H1 (cell line): ENCODE measurements at regions not wholly inside any gene's neighbourhood (a gene's known extent, or its start where the extent isn't known, plus 50 kb on each side); places are given as distances from the start of the nearest gene placed in this dataset.

Experiments used
- CTCF ChIA-PET: fragments of 300-600 bp; sonication (Branson Sonifier 250); formaldehyde crosslinking; loops from one replicate; lab custom pipeline; 2021; ENCODE audit not compliant: partially characterized antibody; lab: Charles Lee
- POLR2A ChIA-PET: fragments of 300-600 bp; sonication (Branson Sonifier 250); formaldehyde crosslinking; loops from one replicate; lab custom pipeline; 2021; ENCODE audit warnings: inconsistent platforms; ENCODE audit not compliant: partially characterized antibody; lab: Charles Lee
- DNase-seq, 2 experiments: peaks; one replicate each; pipeline versions ENCODE4 v3.0.0 to v3.0.0-alpha.2; 2010 to 2022; ENCODE audit warnings: low spot score in 2 of 2, low read depth in 1 of 2, mixed read lengths in 1 of 2
- FAIRE-seq: peaks from 2 replicates; lab custom pipeline; 2011; peaks lifted over from hg19 to GRCh38; lab: Jason Lieb, UNC
- H2AFZ ChIP-seq: 2 replicates; pipeline ENCODE4 v1.8.1; 2012; ENCODE audit warnings: low read length, inconsistent platforms
- H2AK5ac ChIP-seq: 2 replicates; pipeline ENCODE4 v1.6.1; 2013; ENCODE audit warnings: low read depth, low read length
- H2BK120ac ChIP-seq: replicated peaks from 2 replicates; pipeline ENCODE3; 2013; ENCODE audit warnings: low read depth, low read length, inconsistent platforms
- H2BK12ac ChIP-seq: 2 replicates; pipeline ENCODE4 v1.6.1; 2013; ENCODE audit warnings: low read depth, low read length
- H2BK15ac ChIP-seq: 2 replicates; pipeline ENCODE4 v1.6.1; 2013; ENCODE audit warnings: low read length
- H2BK20ac ChIP-seq: 2 replicates; pipeline ENCODE4 v1.6.1; 2013; ENCODE audit warnings: low read length
- H2BK5ac ChIP-seq: 2 replicates; pipeline ENCODE4 v1.6.1; 2013; ENCODE audit warnings: low read depth, low read length
- H3K14ac ChIP-seq: 2 replicates; pipeline ENCODE4 v1.6.1; 2013; ENCODE audit warnings: inconsistent platforms; ENCODE audit not compliant: insufficient read length
- H3K18ac ChIP-seq: 2 replicates; pipeline ENCODE4 v1.6.1; 2013; ENCODE audit warnings: low read length; ENCODE audit errors: extremely low read depth
- H3K23ac ChIP-seq: 2 replicates; pipeline ENCODE4 v1.6.1; 2013; ENCODE audit warnings: inconsistent platforms; ENCODE audit not compliant: insufficient read length
- H3K23me2 ChIP-seq: 2 replicates; pipeline ENCODE4 v1.6.1; 2013; ENCODE audit warnings: low read depth, low read length
- H3K27ac ChIP-seq: 2 replicates; pipeline ENCODE4 v1.6.1; 2011; ENCODE audit warnings: low read depth, low read length, inconsistent platforms
- H3K27me3 ChIP-seq, 4 experiments: replicated peaks in 1 of 4; 1 replicate in 1 of 4; 2 replicates in 3 of 4; pipeline versions ENCODE4 v1.6.1 to v1.8.1; 2011 to 2013; ENCODE audit warnings: low read length in 3 of 4, mild to moderate bottlenecking in 3 of 4, inconsistent platforms in 2 of 4, mixed read lengths in 2 of 4, moderate library complexity in 1 of 4; ENCODE audit not compliant: control insufficient read depth in 3 of 4, insufficient read depth in 3 of 4; ENCODE audit errors: extremely low read depth in 1 of 4
- H3K36me3 ChIP-seq, 4 experiments: 2 replicates each; pipeline versions ENCODE4 v1.6.1 to v1.8.1; 2011 to 2013; ENCODE audit warnings: mild to moderate bottlenecking in 4 of 4, low read length in 3 of 4, moderate library complexity in 2 of 4, control low read depth in 1 of 4, inconsistent platforms in 1 of 4; ENCODE audit not compliant: insufficient read depth in 4 of 4, control insufficient read depth in 2 of 4
- H3K4ac ChIP-seq: replicated peaks from 2 replicates; pipeline ENCODE3; 2013; ENCODE audit warnings: low read length, low read depth, mixed read lengths, inconsistent platforms; ENCODE audit not compliant: insufficient read length
- H3K4me1 ChIP-seq, 4 experiments: replicated peaks in 1 of 4; 1 replicate in 1 of 4; 2 replicates in 3 of 4; pipeline versions ENCODE4 v1.6.1 to v1.8.1; 2011 to 2013; ENCODE audit warnings: low read length in 3 of 4, inconsistent platforms in 2 of 4, mixed read lengths in 1 of 4; ENCODE audit not compliant: insufficient read depth in 4 of 4, control insufficient read depth in 3 of 4
- H3K4me2 ChIP-seq, 2 experiments: 2 replicates each; pipeline versions ENCODE4 v1.6.1 to v1.8.1; 2011 to 2013; ENCODE audit warnings: low read depth in 2 of 2, low read length in 2 of 2, control low read depth in 1 of 2, inconsistent platforms in 1 of 2, mild to moderate bottlenecking in 1 of 2; ENCODE audit not compliant: insufficient read depth in 1 of 2
- H3K4me3 ChIP-seq, 4 experiments: fragments of 200-600, 300-600 bp in 1 of 4; sonication (generic), shearing (Covaris generic), sonication (Bioruptor Twin) in 1 of 4; 2 replicates each; pipeline versions ENCODE4 v1.5.1 to v1.8.1; 2011 to 2016; ENCODE audit warnings: low read length in 4 of 4, low read depth in 3 of 4, control low read depth in 2 of 4, inconsistent platforms in 2 of 4, mild to moderate bottlenecking in 2 of 4, mixed read lengths in 1 of 4, moderate library complexity in 1 of 4; ENCODE audit not compliant: insufficient read depth in 2 of 4; ENCODE audit errors: extremely low read depth in 1 of 4
- H3K56ac ChIP-seq: replicated peaks from 2 replicates; pipeline ENCODE3; 2013; ENCODE audit warnings: low read depth, mild to moderate bottlenecking, mixed read lengths, low read length, inconsistent platforms; ENCODE audit not compliant: insufficient read length
- H3K79me1 ChIP-seq: 2 replicates; pipeline ENCODE4 v1.6.1; 2013; ENCODE audit warnings: low read depth, low read length, control low read depth
- H3K79me2 ChIP-seq, 2 experiments: 2 replicates each; pipeline versions ENCODE4 v1.6.1 to v1.8.1; 2012 to 2013; ENCODE audit warnings: low read length in 2 of 2, mild to moderate bottlenecking in 2 of 2, inconsistent platforms in 1 of 2; ENCODE audit not compliant: insufficient read depth in 2 of 2, control insufficient read depth in 1 of 2
- H3K9ac ChIP-seq, 4 experiments: replicated peaks in 1 of 4; 1 replicate in 1 of 4; 2 replicates in 3 of 4; pipeline versions ENCODE4 v1.6.1 to v1.8.1; 2011 to 2013; ENCODE audit warnings: low read depth in 3 of 4, low read length in 3 of 4, control low read depth in 2 of 4, mild to moderate bottlenecking in 2 of 4, moderate library complexity in 2 of 4, inconsistent platforms in 1 of 4; ENCODE audit errors: extremely low read depth in 1 of 4
- H3K9me3 ChIP-seq, 2 experiments: 2 replicates each; pipeline versions ENCODE4 v1.6.1 to v1.8.1; 2012 to 2013; ENCODE audit warnings: mild to moderate bottlenecking in 2 of 2, moderate library complexity in 2 of 2, control low read depth in 1 of 2, inconsistent platforms in 1 of 2, low read depth in 1 of 2, low read length in 1 of 2, mixed read lengths in 1 of 2; ENCODE audit not compliant: insufficient read depth in 2 of 2
- H4K20me1 ChIP-seq, 2 experiments: replicated peaks in 1 of 2; 2 replicates each; pipeline versions ENCODE3 to v1.8.1; 2011 to 2013; ENCODE audit warnings: inconsistent platforms in 2 of 2, low read length in 2 of 2, mild to moderate bottlenecking in 1 of 2; ENCODE audit not compliant: insufficient read depth in 2 of 2, control insufficient read depth in 1 of 2
- H4K5ac ChIP-seq: 2 replicates; pipeline ENCODE4 v1.6.1; 2013; ENCODE audit warnings: low read length, low read depth, mixed read lengths, inconsistent platforms; ENCODE audit not compliant: insufficient read length
- H4K8ac ChIP-seq: 2 replicates; pipeline ENCODE4 v1.8.0; 2013; ENCODE audit warnings: mild to moderate bottlenecking, moderate library complexity, low read length, inconsistent platforms; ENCODE audit not compliant: insufficient read depth; ENCODE audit errors: extremely low read depth
- H4K91ac ChIP-seq: replicated peaks from 2 replicates; pipeline ENCODE3; 2013; ENCODE audit warnings: low read length, mixed read lengths, inconsistent platforms; ENCODE audit not compliant: insufficient read length
- CBX8 ChIP-seq: fragments of 300-800, 300-1000 bp; sonication (generic); IDR thresholded peaks from 2 replicates; pipeline ENCODE4 v1.7.1; 2016; ENCODE audit warnings: low read depth, low read length, borderline replicate concordance
- CHD2 ChIP-seq: IDR thresholded peaks from 2 replicates; pipeline ENCODE4 v1.6.1; 2012; ENCODE audit warnings: low read length, improper control_type of control experiment
- KDM4A ChIP-seq: IDR thresholded peaks from one replicate; pipeline ENCODE4 v1.7.1; 2012; ENCODE audit warnings: low read depth, mild to moderate bottlenecking, moderate library complexity, low read length, inconsistent platforms; ENCODE audit not compliant: severe bottlenecking
- POLR2A ChIP-seq, 2 experiments: IDR thresholded peaks; 1 replicate in 1 of 2; 2 replicates in 1 of 2; pipeline ENCODE4 v1.6.1; 2011; ENCODE audit warnings: low read depth in 2 of 2, low read length in 2 of 2, mild to moderate bottlenecking in 2 of 2; ENCODE audit errors: control extremely low read depth in 1 of 2
- POLR2AphosphoS5 ChIP-seq: IDR thresholded peaks from 2 replicates; pipeline ENCODE4 v1.6.1; 2011; ENCODE audit warnings: low read depth, low read length
- RFX5 ChIP-seq: IDR thresholded peaks from 2 replicates; pipeline ENCODE4 v1.6.1; 2011; ENCODE audit warnings: low read depth, low read length, improper control_type of control experiment, borderline replicate concordance
- SIRT6 ChIP-seq: IDR thresholded peaks from one replicate; pipeline ENCODE4 v1.7.1; 2012; ENCODE audit warnings: low read length, inconsistent platforms
- WGBS, 2 experiments: shearing (Covaris generic) in 1 of 2; methylation state at CpG; one replicate each; pipeline versions ENCODE4 v1.1.6 to v1.1.7; 2013 to 2015; ENCODE audit warnings: low lambda C conversion rate in 2 of 2, mixed read lengths in 2 of 2, inconsistent platforms in 1 of 2, low coverage in 1 of 2, missing lambda C conversion rate in 1 of 2; ENCODE audit not compliant: insufficient replicate concordance in 2 of 2, insufficient coverage in 1 of 2, insufficient read length in 1 of 2; ENCODE audit errors: extremely low coverage in 1 of 2, missing lambda C conversion rate in 1 of 2; 5-methylcytosine and 5-hydroxymethylcytosine counted together
- TF ChIP-seq, protein P1 (sequence below): IDR thresholded peaks from 2 replicates; pipeline ENCODE4 v1.6.1; 2012; ENCODE audit warnings: inconsistent platforms

DNA sequence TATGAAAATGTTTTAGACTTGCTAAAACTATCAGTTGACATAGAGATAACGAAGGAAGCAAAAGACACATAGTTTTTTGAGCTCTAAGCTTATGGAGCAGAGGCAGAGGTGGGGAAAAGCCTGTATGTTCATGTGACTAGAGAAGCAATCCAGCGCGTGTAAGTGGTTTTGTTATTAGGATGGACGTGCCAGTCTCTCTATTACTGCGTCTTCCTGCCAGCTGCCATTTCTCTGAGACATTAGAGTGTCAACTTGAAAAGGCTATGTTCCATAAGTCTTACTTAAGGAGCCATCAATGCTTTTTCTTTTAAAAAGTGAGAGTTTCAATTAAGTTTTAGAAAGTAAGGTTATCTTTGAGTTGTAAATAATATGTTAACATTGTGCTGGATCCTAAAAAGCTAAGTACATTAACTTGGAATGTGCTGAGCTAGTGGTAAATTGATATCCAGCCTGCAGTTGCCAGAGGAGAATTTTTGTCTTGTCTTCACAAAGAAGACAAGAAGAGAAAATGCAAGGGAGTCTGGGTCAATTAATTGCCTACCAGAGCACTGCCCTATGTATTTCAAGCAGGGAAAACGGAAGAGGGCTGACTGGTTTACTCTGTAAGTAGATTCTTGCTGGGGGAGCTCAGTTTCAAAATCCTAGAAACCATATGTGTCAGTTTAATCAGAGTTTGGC lies 161.8 kb upstream of the B3GALT2 start:
- Histone ChIP-seq H2BK120ac (no peak overlapping the region), H3K36me3 (no peaks in the 10 kb centered on the region), H3K23me2 (no peaks in the 10 kb centered on the region; the same call in 1 of the 2 replicates), H2BK12ac (no peak overlapping the region), H3K27ac (no peak overlapping the region), H3K27me3 (no peaks in the 10 kb centered on the region), H3K56ac (no peak overlapping the region), H2BK20ac (no peak overlapping the region), H3K18ac (no peak overlapping the region), H3K4me1 (no peaks in the 10 kb centered on the region), H4K91ac (no peak overlapping the region), H3K4me3 (no peak overlapping the region), H3K4me2 (no peak overlapping the region), H3K23ac (no peak overlapping the region), H4K5ac (no peak overlapping the region), H3K4ac (no peak overlapping the region), H2BK5ac (no peak overlapping the region), H3K79me2 (no peaks in the 10 kb centered on the region), H4K20me1 (no peaks in the 10 kb centered on the region), H2AFZ (no peak overlapping the region), H3K9ac (no peak overlapping the region), H3K79me1 (no peaks in the 10 kb centered on the region), H2BK15ac (no peak overlapping the region), H4K8ac (no peak overlapping the region), H2AK5ac (no peak overlapping the region), H3K9me3 (no peaks in the 10 kb centered on the region), H3K14ac (no peak overlapping the region)
- POLR2A ChIA-PET: no interaction called here
- CTCF ChIA-PET: interaction anchor here (1.4 to 2.7 kb wide), 3 partner anchors 10 to 20 kb away, joined by 3 to 11 read pairs (median 9); no protein-coding TSS in a partner anchor
- FAIRE-seq (no peak), DNase-seq (no peak)
- WGBS, 2 experiments: 83% methylated on average over 6 of the region's 6 CpGs; no CpG with 5 or more reads in 1 of the 2 experiments
- no peak for TF ChIP-seq POLR2A (IDR thresholded peaks at IDR 0.05; ENCODE audit: control extremely low read depth in 1 of 2, low read depth in 2 of 2, low read length in 2 of 2)
- TF ChIP-seq CBX8: no peak
- no peak for TF ChIP-seq CHD2
- TF ChIP-seq RFX5: no peak
- TF ChIP-seq KDM4A: no peak
- TF ChIP-seq SIRT6: no peak
- TF ChIP-seq, protein P1, sequence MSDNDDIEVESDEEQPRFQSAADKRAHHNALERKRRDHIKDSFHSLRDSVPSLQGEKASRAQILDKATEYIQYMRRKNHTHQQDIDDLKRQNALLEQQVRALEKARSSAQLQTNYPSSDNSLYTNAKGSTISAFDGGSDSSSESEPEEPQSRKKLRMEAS: no peak
- no peak for TF ChIP-seq POLR2AphosphoS5
